T-cell (primary cell): ENCODE measurements at regions not wholly inside any gene's neighbourhood (a gene's known extent, or its start where the extent isn't known, plus 50 kb on each side); places are given as distances from the start of the nearest gene placed in this dataset.
A peak's percentile ranks its signal among the peaks of the same experiment; 100 is the strongest.
"Not testable (repeated sequence)": the region's sequence is repeated elsewhere in the genome, so short reads cannot be mapped to it uniquely, and the experiment has no call there.

Experiments
- ATAC-seq, 4 experiments: fragments of 200-7000 bp in 3 of 4; fragments of 150-1000 bp in 1 of 4; cut with Tn5 transposase; replicated peaks in 1 of 4; 1 replicate in 3 of 4; 2 replicates in 1 of 4; pipeline ENCODE4 v1.10.0; 2021; ENCODE audit warnings: moderate library complexity in 3 of 4, mild to moderate bottlenecking in 2 of 4, moderate number of reproducible peaks in 1 of 4
- CTCF ChIA-PET, 2 donors: fragments of 300-600 bp; sonication (Branson Sonifier 250); formaldehyde crosslinking; loops; one replicate each; lab custom pipeline; 2022; ENCODE audit warnings: antibody characterized with exemption in 2 of 2; lab: Charles Lee
- POLR2A ChIA-PET, 2 donors: fragments of 300-600 bp; sonication (Branson Sonifier 250); formaldehyde crosslinking; loops; one replicate each; lab custom pipeline; 2022; ENCODE audit warnings: antibody characterized with exemption in 2 of 2; lab: Charles Lee
- DNase-seq, 35 experiments: peaks; one replicate each; pipeline versions ENCODE4 v3.0.0 to v3.0.0-alpha.2; 2013 to 2023
- H3K27ac ChIP-seq: one replicate; pipeline ENCODE4 v1.5.1; 2013; ENCODE audit warnings: low read length
- H3K27me3 ChIP-seq, 2 experiments: replicated peaks in 1 of 2; 1 replicate in 1 of 2; 2 replicates in 1 of 2; pipeline versions ENCODE4 v1.6.1 to v1.7.0; 2013; ENCODE audit warnings: low read length in 1 of 2, mixed read lengths in 1 of 2; ENCODE audit not compliant: control insufficient read depth in 2 of 2, insufficient read depth in 2 of 2; ENCODE audit errors: extremely low read depth in 1 of 2
- H3K36me3 ChIP-seq, 2 donors: 1 replicate in 1 of 2; 2 replicates in 1 of 2; pipeline versions ENCODE4 v1.6.1 to v1.7.0; 2013; ENCODE audit warnings: low read length in 1 of 2; ENCODE audit not compliant: control insufficient read depth in 2 of 2, insufficient read depth in 1 of 2; ENCODE audit errors: extremely low read depth in 1 of 2
- H3K4me1 ChIP-seq, 2 experiments: 1 replicate in 1 of 2; 2 replicates in 1 of 2; pipeline versions ENCODE4 v1.6.1 to v1.7.0; 2013; ENCODE audit warnings: low read length in 2 of 2, mixed read lengths in 1 of 2; ENCODE audit not compliant: insufficient read depth in 2 of 2, control insufficient read depth in 1 of 2; ENCODE audit errors: extremely low read depth in 1 of 2
- H3K4me3 ChIP-seq, 2 donors: 1 replicate in 1 of 2; 2 replicates in 1 of 2; pipeline versions ENCODE4 v1.5.1 to v1.7.0; 2013; ENCODE audit warnings: mild to moderate bottlenecking in 2 of 2, low read length in 1 of 2, moderate library complexity in 1 of 2; ENCODE audit not compliant: control insufficient read depth in 1 of 2; ENCODE audit errors: extremely low read depth in 1 of 2
- H3K9me3 ChIP-seq: 2 replicates; pipeline ENCODE4 v1.7.0; 2013
- H3K27ac Mint-ChIP-seq, 2 donors: one replicate each; pipeline ENCODE4 v1.8.0; 2020 to 2021; ENCODE audit warnings: mild to moderate bottlenecking in 2 of 2, mixed read lengths in 2 of 2
- H3K27me3 Mint-ChIP-seq, 2 donors: one replicate each; pipeline ENCODE4 v1.8.0; 2021 to 2022; ENCODE audit warnings: mixed read lengths in 2 of 2
- H3K36me3 Mint-ChIP-seq: one replicate; pipeline ENCODE4 v1.8.0; 2021; ENCODE audit warnings: mixed read lengths
- H3K4me1 Mint-ChIP-seq, 3 donors: one replicate each; pipeline ENCODE4 v1.8.0; 2020 to 2022; ENCODE audit warnings: mixed read lengths in 3 of 3, mild to moderate bottlenecking in 1 of 3
- H3K4me3 Mint-ChIP-seq, 3 donors: one replicate each; pipeline ENCODE4 v1.8.0; 2020 to 2022; ENCODE audit warnings: mild to moderate bottlenecking in 3 of 3, mixed read lengths in 3 of 3, moderate library complexity in 3 of 3
- H3K9me3 Mint-ChIP-seq, 3 donors: one replicate each; pipeline ENCODE4 v1.8.0; 2020 to 2022; ENCODE audit warnings: mixed read lengths in 3 of 3
- WGBS: methylation state at CpG from one replicate; pipeline ENCODE4 v1.1.5; 2013; ENCODE audit warnings: missing lambda C conversion rate; ENCODE audit not compliant: insufficient coverage; 5-methylcytosine and 5-hydroxymethylcytosine counted together

DNA sequence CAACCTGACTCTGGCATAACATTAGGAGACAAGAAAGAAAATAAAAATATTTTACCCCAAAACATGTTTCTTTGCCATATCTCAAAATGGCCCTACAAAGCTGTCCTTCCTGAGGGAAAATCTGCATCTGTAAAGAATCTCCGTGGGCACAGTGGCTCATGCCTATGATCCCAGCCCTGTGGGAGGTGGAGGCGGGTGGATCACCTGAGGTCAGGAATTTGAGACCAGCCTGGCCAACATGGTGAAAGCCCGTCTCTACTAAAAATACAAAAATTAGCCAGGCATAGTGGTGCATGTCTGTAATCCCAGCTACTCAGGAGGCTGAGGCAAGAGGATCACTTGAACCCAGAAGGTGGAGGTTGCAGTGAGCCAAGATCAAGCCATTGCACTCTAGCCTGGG is 105.8 kb downstream of the FAM217A start:
- H3K36me3 Mint-ChIP-seq, H3K4me1 ChIP-seq, H3K27ac ChIP-seq, H3K9me3 ChIP-seq, H3K27ac Mint-ChIP-seq, H3K27me3 ChIP-seq, H3K4me3 ChIP-seq, H3K4me3 Mint-ChIP-seq, H3K9me3 Mint-ChIP-seq, H3K4me1 Mint-ChIP-seq, H3K36me3 ChIP-seq, POLR2A ChIA-PET, ATAC-seq, DNase-seq, H3K27me3 Mint-ChIP-seq: not testable (repeated sequence)
- CTCF ChIA-PET: interaction anchor here in 1 of 2 donors (1.6 kb wide), 1 partner anchor 13 kb away, joined by 5 read pairs; no protein-coding TSS in a partner anchor
- WGBS: no CpG with 5 or more reads among the region's 3 CpGs

DNA sequence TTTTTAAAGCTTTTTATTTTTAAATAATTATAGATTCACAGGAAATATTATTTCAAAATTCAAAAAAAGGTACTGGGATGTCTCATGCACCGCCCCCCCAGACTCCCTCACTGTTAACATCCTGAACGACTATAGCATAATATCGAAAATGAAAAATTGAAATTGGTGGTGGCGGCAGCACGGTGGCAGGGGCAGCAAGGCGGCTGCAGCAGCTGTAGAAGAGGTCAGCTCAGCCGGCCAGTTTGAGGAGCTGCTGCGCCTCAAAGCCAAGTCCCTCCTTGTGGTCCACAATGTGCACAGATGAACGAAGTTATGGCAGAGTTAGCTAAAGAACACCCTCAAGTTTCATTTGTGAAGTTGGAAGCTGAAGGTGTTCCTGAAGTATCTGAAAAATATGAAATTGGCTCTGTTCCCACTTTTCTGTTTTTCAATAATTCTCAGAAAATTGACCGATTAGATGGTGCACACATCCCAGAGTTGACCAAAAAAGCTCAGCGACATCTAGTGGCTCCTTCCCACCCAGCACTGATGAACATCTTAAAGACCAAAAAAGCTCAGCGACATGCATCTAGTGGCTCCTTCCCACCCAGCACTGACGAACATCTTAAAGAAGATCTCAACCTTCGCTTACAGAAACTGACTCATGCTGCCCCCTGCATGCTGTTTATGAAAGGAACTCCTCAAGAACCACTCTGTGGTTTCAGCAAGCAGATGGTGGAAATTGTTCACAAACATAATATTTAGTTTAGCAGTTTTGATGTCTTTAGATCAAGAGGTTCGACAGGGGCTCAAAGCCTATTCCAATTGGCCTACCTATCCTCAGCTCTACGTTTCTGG is 100.8 kb downstream of the FAM217A start:
- Mint-ChIP-seq H3K27me3 (peaks cover 4 to 5% of the 10 kb centered on the region in 2 donors), H3K4me1 (peaks cover 9% of the 10 kb centered on the region in 3 donors), H3K36me3 (peaks cover 8% of the 10 kb centered on the region), H3K4me3 (peak overlapping the region in 1 of 3 donors; percentile 44), H3K27ac (no peak overlapping the region), H3K9me3 (peaks cover 0 to 3% (median 0%) of the 10 kb centered on the region in 3 donors)
- H3K4me3 ChIP-seq: peak overlapping the region in 1 of 2 donors; percentile 23
- ChIA-PET POLR2A (no interaction called here), CTCF (interaction anchor here (0.5 to 3.2 kb wide), 35 partner anchors 10 to 1213 kb away, joined by 3 to 23 read pairs (median 4); partner anchors contain the start of genes FAM50B (in 2 of the 2) and WRNIP1 (in 1 of the 2))
- peak overlapping the region; percentile 6 for H3K27ac ChIP-seq
- no peaks in the 10 kb centered on the region for H3K36me3 ChIP-seq
- DNase-seq (peak; percentile 2 to 71 (median 35)), ATAC-seq (peak; percentile 96 to 100 (median 98))
- no peaks in the 10 kb centered on the region for H3K9me3 ChIP-seq
- H3K4me1 ChIP-seq: peaks cover 0 to 8% of the 10 kb centered on the region in 2 experiments
- H3K27me3 ChIP-seq: no peaks in the 10 kb centered on the region
- 29% methylated on average over 4 of the region's 16 CpGs for WGBS

DNA sequence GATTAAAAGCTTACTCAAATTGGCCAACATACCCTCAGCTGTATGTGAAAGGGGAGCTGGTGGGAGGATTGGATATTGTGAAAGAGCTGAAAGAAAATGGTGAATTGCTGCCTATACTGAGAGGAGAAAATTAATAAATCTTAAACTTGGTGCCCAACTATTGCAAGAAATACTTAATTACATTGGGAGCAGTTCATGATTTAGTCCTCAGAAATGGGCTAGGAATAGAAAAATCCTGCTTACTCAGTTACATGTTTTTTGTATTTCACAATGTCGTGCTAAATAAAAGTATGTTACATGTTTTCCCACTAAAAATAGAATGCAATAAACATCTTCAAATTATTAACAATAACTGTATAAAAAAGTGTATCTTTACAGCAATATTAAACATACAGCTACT is 100.0 kb downstream of the FAM217A start:
- H3K4me3 Mint-ChIP-seq, H3K27ac Mint-ChIP-seq, ATAC-seq, DNase-seq, H3K9me3 ChIP-seq, H3K4me1 ChIP-seq, H3K27me3 Mint-ChIP-seq, POLR2A ChIA-PET, H3K36me3 ChIP-seq, H3K27me3 ChIP-seq, H3K4me3 ChIP-seq, H3K27ac ChIP-seq, H3K9me3 Mint-ChIP-seq, H3K4me1 Mint-ChIP-seq: not testable (repeated sequence)
- CTCF ChIA-PET: interaction anchor here (0.6 to 3.2 kb wide), 15 partner anchors 10 to 237 kb away, joined by 3 to 23 read pairs (median 6); partner anchors contain the start of gene FAM50B (in 1 of the 2)
- no CpG with 5 or more reads among the region's 1 CpG for WGBS
- peaks cover 12% of the 10 kb centered on the region for H3K36me3 Mint-ChIP-seq

DNA sequence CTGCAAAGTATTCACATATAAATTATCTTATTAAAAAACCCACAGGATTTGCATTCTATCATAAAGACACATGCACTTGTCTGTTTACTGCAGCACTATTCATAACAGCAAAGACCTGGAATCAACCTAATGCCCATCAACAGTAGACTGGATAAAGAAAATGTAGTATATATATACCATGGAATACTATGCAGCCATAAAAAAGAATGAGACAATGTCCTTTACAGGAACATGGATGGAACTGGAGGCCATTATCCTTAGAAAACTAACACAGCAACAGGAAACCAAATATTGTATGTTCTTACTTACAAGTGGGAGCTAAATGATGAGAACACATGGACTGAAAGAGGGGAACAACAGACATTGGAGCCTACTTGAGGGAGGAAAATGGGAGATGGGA is 97.0 kb downstream of the FAM217A start:
- Histone ChIP-seq H3K27me3 (no peaks in the 10 kb centered on the region), H3K4me1 (peaks cover 0 to 8% of the 10 kb centered on the region in 2 experiments), H3K4me3 (no peak overlapping the region), H3K36me3 (peaks cover 0 to 2% of the 10 kb centered on the region in 2 donors), H3K27ac (no peak overlapping the region), H3K9me3 (no peaks in the 10 kb centered on the region)
- H3K9me3 Mint-ChIP-seq: peaks cover 0 to 3% (median 0%) of the 10 kb centered on the region in 3 donors
- no peaks in the 10 kb centered on the region for H3K27me3 Mint-ChIP-seq
- ChIA-PET CTCF (interaction anchor here (0.5 to 1.0 kb wide), 4 partner anchors 17 to 825 kb away, joined by 3 to 6 read pairs (median 3); partner anchors contain the start of gene TUBB2A (in 1 of the 2)), POLR2A (interaction anchor here in 1 of 2 donors (0.7 kb wide), 1 partner anchor 884 kb away, joined by 3 read pairs; no protein-coding TSS in a partner anchor)
- no peak for DNase-seq
- no peak for ATAC-seq
- peaks cover 26% of the 10 kb centered on the region for H3K36me3 Mint-ChIP-seq
- no peak overlapping the region for H3K4me3 Mint-ChIP-seq
- peaks cover 9 to 16% (median 11%) of the 10 kb centered on the region in 3 donors for H3K4me1 Mint-ChIP-seq
- no peak overlapping the region for H3K27ac Mint-ChIP-seq

DNA sequence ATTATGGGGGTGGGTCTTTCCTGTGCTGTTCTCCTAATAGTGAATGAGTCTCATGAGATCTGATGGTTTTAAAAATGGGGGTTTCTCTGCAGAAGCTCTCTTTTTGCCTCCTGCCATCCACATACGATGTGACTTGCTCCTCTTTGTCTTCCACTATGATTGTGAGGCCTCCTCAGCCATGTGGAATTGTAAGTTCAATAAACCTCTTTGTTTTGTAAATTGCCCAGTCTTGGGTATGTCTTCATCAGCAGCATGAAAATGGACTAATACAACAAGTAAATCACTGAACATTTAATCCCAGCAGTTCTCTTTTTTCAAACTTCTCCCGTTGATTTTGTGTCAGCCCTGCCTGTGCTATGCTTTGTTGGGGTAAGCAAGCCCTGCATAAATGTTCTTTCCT is 95.2 kb downstream of the FAM217A start:
- Histone ChIP-seq H3K9me3 (no peaks in the 10 kb centered on the region), H3K4me3 (no peak overlapping the region), H3K27me3 (no peaks in the 10 kb centered on the region), H3K27ac (no peak overlapping the region), H3K36me3 (peaks cover 0 to 2% of the 10 kb centered on the region in 2 donors), H3K4me1 (no peaks in the 10 kb centered on the region)
- H3K4me3 Mint-ChIP-seq: no peak overlapping the region
- no peaks in the 10 kb centered on the region for H3K27me3 Mint-ChIP-seq
- H3K4me1 Mint-ChIP-seq: peaks cover 4 to 21% (median 7%) of the 10 kb centered on the region in 3 donors
- CTCF ChIA-PET: interaction anchor here in 1 of 2 donors (0.8 kb wide), 1 partner anchor 37 kb away, joined by 3 read pairs; a partner anchor contains a TSS
- no peak for ATAC-seq
- no CpG with 5 or more reads among the region's 2 CpGs for WGBS
- no peak overlapping the region for H3K27ac Mint-ChIP-seq
- H3K36me3 Mint-ChIP-seq: peaks cover 38% of the 10 kb centered on the region
- peaks cover 0 to 3% (median 0%) of the 10 kb centered on the region in 3 donors for H3K9me3 Mint-ChIP-seq
- POLR2A ChIA-PET: no interaction called here
- DNase-seq: no peak

DNA sequence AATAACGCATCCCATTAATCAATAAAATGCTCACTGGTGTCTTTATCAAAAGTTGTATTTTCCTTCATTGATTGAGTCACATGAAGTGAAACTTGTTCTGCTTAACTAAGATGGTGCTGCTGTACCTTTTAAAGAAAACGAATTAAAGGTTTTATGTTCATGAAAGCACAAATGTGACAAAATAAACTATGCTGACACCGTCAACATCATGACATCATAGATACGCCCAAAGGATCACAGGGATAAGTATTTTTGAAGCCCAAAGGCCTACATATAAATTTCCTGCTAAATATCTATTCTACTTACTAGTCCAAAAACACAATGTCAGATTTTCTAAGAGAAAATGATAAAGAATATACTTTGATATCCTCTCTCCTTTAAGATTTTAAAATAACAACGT is 94.4 kb downstream of the FAM217A start:
- Mint-ChIP-seq H3K27ac (no peak overlapping the region), H3K9me3 (peaks cover 0 to 3% (median 0%) of the 10 kb centered on the region in 3 donors), H3K27me3 (no peaks in the 10 kb centered on the region), H3K36me3 (peaks cover 38% of the 10 kb centered on the region), H3K4me3 (no peak overlapping the region), H3K4me1 (peaks cover 4 to 21% (median 11%) of the 10 kb centered on the region in 3 donors)
- Histone ChIP-seq H3K27me3 (no peaks in the 10 kb centered on the region), H3K4me1 (no peaks in the 10 kb centered on the region), H3K4me3 (no peak overlapping the region), H3K27ac (no peak overlapping the region), H3K9me3 (no peaks in the 10 kb centered on the region), H3K36me3 (peaks cover 0 to 2% of the 10 kb centered on the region in 2 donors)
- ChIA-PET POLR2A (no interaction called here), CTCF (interaction anchor here (0.8 kb wide), 2 partner anchors 10 to 37 kb away, joined by 3 read pairs; a partner anchor contains a TSS)
- 100% methylated on average over 2 of the region's 5 CpGs for WGBS
- ATAC-seq (no peak), DNase-seq (no peak)
